Natural killer cell (primary cell): ENCODE measurements at regions not wholly inside any gene's neighbourhood (a gene's known extent, or its start where the extent isn't known, plus 50 kb on each side); places are given as distances from the start of the nearest gene placed in this dataset.

ENCODE experiments used
- ATAC-seq, 3 donors: fragments of 150-1000 bp in 2 of 3; fragments of 200-7000 bp in 1 of 3; cut with Tn5 transposase; 1 replicate in 1 of 3; 2 replicates in 2 of 3; pipeline ENCODE4 v1.10.0; 2021; ENCODE audit warnings: mild to moderate bottlenecking in 2 of 3, moderate library complexity in 2 of 3
- DNase-seq, 2 donors: peaks; one replicate each; pipeline versions ENCODE4 v3.0.0 to v3.0.0-alpha.2; 2013 to 2021; ENCODE audit warnings: mixed read lengths in 1 of 2
- H3K27ac ChIP-seq: one replicate; pipeline ENCODE4 v1.5.1; 2013; ENCODE audit warnings: mild to moderate bottlenecking, low read length
- H3K27me3 ChIP-seq: one replicate; pipeline ENCODE4 v1.6.1; 2013; ENCODE audit warnings: low read length; ENCODE audit not compliant: control insufficient read depth, insufficient read depth
- H3K36me3 ChIP-seq: one replicate; pipeline ENCODE4 v1.6.1; 2013; ENCODE audit warnings: low read length; ENCODE audit not compliant: control insufficient read depth, insufficient read depth
- H3K4me1 ChIP-seq: one replicate; pipeline ENCODE4 v1.6.1; 2013; ENCODE audit warnings: low read length; ENCODE audit not compliant: control insufficient read depth, insufficient read depth
- H3K4me3 ChIP-seq: one replicate; pipeline ENCODE4 v1.5.1; 2013; ENCODE audit warnings: low read length
- H3K9me3 ChIP-seq: one replicate; pipeline ENCODE4 v1.6.1; 2013; ENCODE audit warnings: low read length; ENCODE audit not compliant: control insufficient read depth, insufficient read depth
- H3K27ac Mint-ChIP-seq, 2 donors: one replicate each; pipeline ENCODE4 v1.8.0; 2022; ENCODE audit warnings: mild to moderate bottlenecking in 2 of 2, mixed read lengths in 2 of 2, moderate library complexity in 1 of 2
- H3K27me3 Mint-ChIP-seq, 2 donors: one replicate each; pipeline ENCODE4 v1.8.0; 2022; ENCODE audit warnings: low read depth in 2 of 2, mixed read lengths in 2 of 2
- H3K36me3 Mint-ChIP-seq: one replicate; pipeline ENCODE4 v1.8.0; 2022; ENCODE audit warnings: mixed read lengths
- H3K4me1 Mint-ChIP-seq, 2 donors: one replicate each; pipeline ENCODE4 v1.8.0; 2022; ENCODE audit warnings: mixed read lengths in 2 of 2
- H3K4me3 Mint-ChIP-seq: one replicate; pipeline ENCODE4 v1.8.0; 2022; ENCODE audit warnings: mild to moderate bottlenecking, moderate library complexity, mixed read lengths
- H3K9me3 Mint-ChIP-seq, 2 donors: one replicate each; pipeline ENCODE4 v1.8.0; 2022; ENCODE audit warnings: mixed read lengths in 2 of 2
- CTCF ChIP-seq: fragments of 200-600 bp; IDR thresholded peaks from one replicate; pipeline ENCODE4 v1.8.0; 2022; ENCODE audit warnings: antibody characterized with exemption
- WGBS: methylation state at CpG from one replicate; pipeline ENCODE4 v1.1.7; 2013; ENCODE audit warnings: missing lambda C conversion rate; ENCODE audit not compliant: insufficient coverage; 5-methylcytosine and 5-hydroxymethylcytosine counted together
- intact Hi-C: fragments of 100-400 bp; cut with micrococcal nuclease; formaldehyde crosslinking; loops from one replicate; pipeline ENCODE4 v1.14.2; 2022

- 32% methylated on average over 4 of the region's 4 CpGs for whole genome bisulfite sequencing
- intact Hi-C loops = no loop called here
- no peaks in the 10 kb centered on the region for H3K36me3 ChIP-seq
Measured at GRCh38 chr10:91702620-91703019, 69.7 kb upstream of the PPP1R3C start.

GRCh38 chr10:91700788-91701444, 68.0 kb upstream of the PPP1R3C start:
- WGBS = 85% methylated on average over 5 of the region's 5 CpGs
- H3K4me1 Mint-ChIP-seq = no peaks in the 10 kb centered on the region
- no peaks in the 10 kb centered on the region for H3K9me3 Mint-ChIP-seq

More at GRCh38 chr10:91702620-91703019, 69.7 kb upstream of the PPP1R3C start:
- H3K9me3 Mint-ChIP-seq = no peaks in the 10 kb centered on the region
- H3K4me3 Mint-ChIP-seq = no peak overlapping the region
- H3K27ac Mint-ChIP-seq = no peak overlapping the region
- ATAC-seq = no peak
- no peak overlapping the region for H3K4me3 ChIP-seq
- no peak overlapping the region for H3K27ac ChIP-seq
- DNase-seq = no peak
- H3K4me1 Mint-ChIP-seq = no peaks in the 10 kb centered on the region
- H3K27me3 Mint-ChIP-seq = peaks cover 17 to 45% of the 10 kb centered on the region in 2 donors
- no peak for TF ChIP-seq CTCF
- no peaks in the 10 kb centered on the region for H3K27me3 ChIP-seq
- H3K36me3 Mint-ChIP-seq = no peaks in the 10 kb centered on the region
- H3K9me3 ChIP-seq = no peaks in the 10 kb centered on the region
- H3K4me1 ChIP-seq = no peaks in the 10 kb centered on the region

GRCh38 chr10:91700273-91700672, 67.4 kb upstream of the PPP1R3C start:
- TF ChIP-seq CTCF = no peak
- H3K27me3 ChIP-seq = no peaks in the 10 kb centered on the region
- DNase-seq (no peak), ATAC-seq (no peak)
- H3K36me3 Mint-ChIP-seq = no peaks in the 10 kb centered on the region
- H3K36me3 ChIP-seq = no peaks in the 10 kb centered on the region
- no peak overlapping the region for H3K27ac ChIP-seq
- peaks cover 17 to 23% of the 10 kb centered on the region in 2 donors for H3K27me3 Mint-ChIP-seq
- H3K4me3 Mint-ChIP-seq = no peak overlapping the region
- H3K27ac Mint-ChIP-seq = no peak overlapping the region
- H3K4me3 ChIP-seq = no peak overlapping the region
- H3K9me3 ChIP-seq = no peaks in the 10 kb centered on the region
- WGBS = 73% methylated on average over 4 of the region's 5 CpGs
- no peaks in the 10 kb centered on the region for H3K4me1 ChIP-seq
- no peaks in the 10 kb centered on the region for H3K4me1 Mint-ChIP-seq
- H3K9me3 Mint-ChIP-seq = no peaks in the 10 kb centered on the region
- intact Hi-C loops = no loop called here

More at GRCh38 chr10:91700788-91701444, 68.0 kb upstream of the PPP1R3C start:
- ATAC-seq (no peak), DNase-seq (no peak)
- peaks cover 17 to 29% of the 10 kb centered on the region in 2 donors for H3K27me3 Mint-ChIP-seq
- no peak overlapping the region for H3K4me3 Mint-ChIP-seq
- Histone ChIP-seq H3K9me3 (no peaks in the 10 kb centered on the region), H3K27ac (no peak overlapping the region), H3K27me3 (no peaks in the 10 kb centered on the region), H3K4me1 (no peaks in the 10 kb centered on the region), H3K36me3 (no peaks in the 10 kb centered on the region), H3K4me3 (no peak overlapping the region)
- no peak for TF ChIP-seq CTCF
- no peak overlapping the region for H3K27ac Mint-ChIP-seq
- intact Hi-C loops = no loop called here
- no peaks in the 10 kb centered on the region for H3K36me3 Mint-ChIP-seq

GRCh38 chr10:91698258-91698657, 65.4 kb upstream of the PPP1R3C start:
- Mint-ChIP-seq H3K27me3 (peaks cover 16 to 31% of the 10 kb centered on the region in 2 donors), H3K4me3 (no peak overlapping the region), H3K9me3 (no peaks in the 10 kb centered on the region), H3K36me3 (no peaks in the 10 kb centered on the region), H3K4me1 (no peaks in the 10 kb centered on the region), H3K27ac (no peak overlapping the region)
- intact Hi-C loops = no loop called here
- Histone ChIP-seq H3K36me3 (no peaks in the 10 kb centered on the region), H3K27me3 (no peaks in the 10 kb centered on the region), H3K27ac (no peak overlapping the region), H3K4me3 (no peak overlapping the region), H3K4me1 (no peaks in the 10 kb centered on the region), H3K9me3 (no peaks in the 10 kb centered on the region)
- 98% methylated on average over 3 of the region's 3 CpGs for WGBS
- no peak for DNase-seq
- TF ChIP-seq CTCF = no peak
- ATAC-seq = no peak
